ENCODE measurements at regions not wholly inside any gene's neighbourhood (a gene's known extent, or its start where the extent isn't known, plus 50 kb on each side); places are given as distances from the start of the nearest gene placed in this dataset.
A peak's percentile ranks its signal among the peaks of the same experiment; 100 is the strongest.

GRCh38 chr5:114838937-114839336, 330.8 kb downstream of the TRIM36 start:
- no peak for TF ChIP-seq CTCF (IDR thresholded peaks at IDR 0.05; ENCODE audit: borderline replicate concordance, extremely low read depth, insufficient read depth)
- Histone ChIP-seq H3K36me3 (ENCODE audit: control insufficient read depth in 2 of 3, insufficient read depth in 3 of 3, low read length in 3 of 3) (no peaks in the 10 kb centered on the region), H3K4me3 (ENCODE audit: low read length in 3 of 3) (no peak overlapping the region), H3K9ac (ENCODE audit: low read length in 3 of 3) (no peak overlapping the region), H3K4me1 (ENCODE audit: control insufficient read depth in 2 of 3, insufficient read depth in 2 of 3, low read depth in 1 of 3, low read length in 3 of 3) (no peaks in the 10 kb centered on the region), H3K9me3 (ENCODE audit: control insufficient read depth in 2 of 3, insufficient read depth in 1 of 3, low read length in 3 of 3) (no peaks in the 10 kb centered on the region), H3K27me3 (ENCODE audit: control insufficient read depth, insufficient read depth, low read length) (no peaks in the 10 kb centered on the region), H3K27ac (ENCODE audit: low read depth in 2 of 2, low read length in 2 of 2) (no peak overlapping the region)
- intact Hi-C loops (cut with DNase I) = no loop called here
- DNase-seq = peak in 1 of 5 donors; percentile 19
- FAIRE-seq = no peak

- H3K27me3 ChIP-seq (ENCODE audit: control insufficient read depth, insufficient read depth, low read length) = no peaks in the 10 kb centered on the region
- no peaks in the 10 kb centered on the region for H3K36me3 ChIP-seq (ENCODE audit: control insufficient read depth in 2 of 3, insufficient read depth in 3 of 3, low read length in 3 of 3)
- intact Hi-C loops (cut with DNase I) = no loop called here
- no peak overlapping the region for H3K27ac ChIP-seq (ENCODE audit: low read depth in 2 of 2, low read length in 2 of 2)
- no peaks in the 10 kb centered on the region for H3K4me1 ChIP-seq (ENCODE audit: control insufficient read depth in 2 of 3, insufficient read depth in 2 of 3, low read depth in 1 of 3, low read length in 3 of 3)
- H3K4me3 ChIP-seq (ENCODE audit: low read length in 3 of 3) = no peak overlapping the region
- DNase-seq (no peak), FAIRE-seq (no peak)
- no peak overlapping the region for H3K9ac ChIP-seq (ENCODE audit: low read length in 3 of 3)
- no peak for TF ChIP-seq CTCF (IDR thresholded peaks at IDR 0.05; ENCODE audit: borderline replicate concordance, extremely low read depth, insufficient read depth)
- H3K9me3 ChIP-seq (ENCODE audit: control insufficient read depth in 2 of 3, insufficient read depth in 1 of 3, low read length in 3 of 3) = no peaks in the 10 kb centered on the region
These were observed 339.6 kb downstream of the TRIM36 start for GRCh38 chr5:114830114-114830513.

GRCh38 chr5:114822863-114823262, 346.8 kb downstream of the TRIM36 start:
- H3K4me3 ChIP-seq (ENCODE audit: low read length in 3 of 3) = no peak overlapping the region
- H3K36me3 ChIP-seq (ENCODE audit: control insufficient read depth in 2 of 3, insufficient read depth in 3 of 3, low read length in 3 of 3) = no peaks in the 10 kb centered on the region
- FAIRE-seq = no peak
- H3K27me3 ChIP-seq (ENCODE audit: control insufficient read depth, insufficient read depth, low read length) = no peaks in the 10 kb centered on the region
- H3K27ac ChIP-seq (ENCODE audit: low read depth in 2 of 2, low read length in 2 of 2) = no peak overlapping the region
- intact Hi-C loops (cut with DNase I) = no loop called here
- no peak for TF ChIP-seq CTCF (IDR thresholded peaks at IDR 0.05; ENCODE audit: borderline replicate concordance, extremely low read depth, insufficient read depth)
- H3K9ac ChIP-seq (ENCODE audit: low read length in 3 of 3) = no peak overlapping the region
- no peaks in the 10 kb centered on the region for H3K9me3 ChIP-seq (ENCODE audit: control insufficient read depth in 2 of 3, insufficient read depth in 1 of 3, low read length in 3 of 3)
- no peaks in the 10 kb centered on the region for H3K4me1 ChIP-seq (ENCODE audit: control insufficient read depth in 2 of 3, insufficient read depth in 2 of 3, low read depth in 1 of 3, low read length in 3 of 3)
- peak in 1 of 5 donors; percentile 31 for DNase-seq

- no peak overlapping the region for H3K9ac ChIP-seq (ENCODE audit: low read length in 3 of 3)
- H3K9me3 ChIP-seq (ENCODE audit: control insufficient read depth in 2 of 3, insufficient read depth in 1 of 3, low read length in 3 of 3) = no peaks in the 10 kb centered on the region
- DNase-seq (peak in 1 of 5 donors; percentile 2), FAIRE-seq (no peak)
- intact Hi-C loops (cut with DNase I) = no loop called here
- no peak overlapping the region for H3K27ac ChIP-seq (ENCODE audit: low read depth in 2 of 2, low read length in 2 of 2)
- no peaks in the 10 kb centered on the region for H3K36me3 ChIP-seq (ENCODE audit: control insufficient read depth in 2 of 3, insufficient read depth in 3 of 3, low read length in 3 of 3)
- no peaks in the 10 kb centered on the region for H3K27me3 ChIP-seq (ENCODE audit: control insufficient read depth, insufficient read depth, low read length)
- TF ChIP-seq CTCF (IDR thresholded peaks at IDR 0.05; ENCODE audit: borderline replicate concordance, extremely low read depth, insufficient read depth) = no peak
- H3K4me3 ChIP-seq (ENCODE audit: low read length in 3 of 3) = no peak overlapping the region
- H3K4me1 ChIP-seq (ENCODE audit: control insufficient read depth in 2 of 3, insufficient read depth in 2 of 3, low read depth in 1 of 3, low read length in 3 of 3) = no peaks in the 10 kb centered on the region
These were observed 347.3 kb downstream of the TRIM36 start for GRCh38 chr5:114822436-114822835.
